ENCODE measurements at regions not wholly inside any gene's neighbourhood (a gene's known extent, or its start where the extent isn't known, plus 50 kb on each side); places are given as distances from the start of the nearest gene placed in this dataset.
"Not testable (repeated sequence)": the region's sequence is repeated elsewhere in the genome, so short reads cannot be mapped to it uniquely, and the experiment has no call there.

- no peak overlapping the region for H3K4me3 ChIP-seq
- ATAC-seq (ENCODE audit: insufficient read depth, low FRiP score) = no peak
- H3K36me3 ChIP-seq (ENCODE audit: control insufficient read depth in 4 of 4, insufficient read depth in 4 of 4, low read length in 4 of 4) = no peaks in the 10 kb centered on the region
- H3K9ac ChIP-seq (ENCODE audit: insufficient read depth in 1 of 2, low read length in 2 of 2) = no peak overlapping the region
- H3K4me1 ChIP-seq (ENCODE audit: control insufficient read depth in 5 of 5, insufficient read depth in 5 of 5, low read length in 5 of 5) = peaks cover 0 to 30% (median 0%) of the 10 kb centered on the region in 5 donors
- TF ChIP-seq CTCF (IDR thresholded peaks at IDR 0.05; ENCODE audit: control extremely low read depth, extremely low read depth) = no peak
- H3K27me3 ChIP-seq (ENCODE audit: control insufficient read depth in 3 of 3, insufficient read depth in 3 of 3, low read length in 2 of 3) = no peaks in the 10 kb centered on the region
- peaks cover 0 to 6% (median 0%) of the 10 kb centered on the region in 4 donors for H3K9me3 ChIP-seq (ENCODE audit: control insufficient read depth in 4 of 4, insufficient read depth in 3 of 4, low read length in 3 of 4)
- WGBS, 2 donors = 60 to 64% methylated on average over 1 of the region's 1 CpG
- DNase-seq = no peak
- no peak overlapping the region for H3K27ac ChIP-seq (ENCODE audit: low read depth in 1 of 2, low read length in 1 of 2)
Observed at GRCh38 chr3:3355442-3355841, 176.0 kb upstream of the CRBN start.

- peaks cover 0 to 6% (median 1%) of the 10 kb centered on the region in 4 donors for H3K9me3 ChIP-seq (ENCODE audit: control insufficient read depth in 4 of 4, insufficient read depth in 3 of 4, low read length in 3 of 4)
- H3K27me3 ChIP-seq (ENCODE audit: control insufficient read depth in 3 of 3, insufficient read depth in 3 of 3, low read length in 2 of 3) = no peaks in the 10 kb centered on the region
- ATAC-seq (ENCODE audit: insufficient read depth, low FRiP score) (no peak), DNase-seq (no peak)
- 86 to 89% methylated on average over 1 of the region's 1 CpG for WGBS, 2 donors
- no peak overlapping the region for H3K9ac ChIP-seq (ENCODE audit: insufficient read depth in 1 of 2, low read length in 2 of 2)
- H3K4me3 ChIP-seq = no peak overlapping the region
- no peak overlapping the region for H3K27ac ChIP-seq (ENCODE audit: low read depth in 1 of 2, low read length in 1 of 2)
- H3K36me3 ChIP-seq (ENCODE audit: control insufficient read depth in 4 of 4, insufficient read depth in 4 of 4, low read length in 4 of 4) = no peaks in the 10 kb centered on the region
- no peak for TF ChIP-seq CTCF (IDR thresholded peaks at IDR 0.05; ENCODE audit: control extremely low read depth, extremely low read depth)
- peaks cover 0 to 24% (median 0%) of the 10 kb centered on the region in 5 donors for H3K4me1 ChIP-seq (ENCODE audit: control insufficient read depth in 5 of 5, insufficient read depth in 5 of 5, low read length in 5 of 5)
Observed at GRCh38 chr3:3353153-3353552, 173.7 kb upstream of the CRBN start.

- Histone ChIP-seq H3K36me3 (ENCODE audit: control insufficient read depth in 4 of 4, insufficient read depth in 4 of 4, low read length in 4 of 4) (no peaks in the 10 kb centered on the region), H3K9me3 (ENCODE audit: control insufficient read depth in 4 of 4, insufficient read depth in 3 of 4, low read length in 3 of 4) (peaks cover 0 to 6% (median 1%) of the 10 kb centered on the region in 4 donors), H3K27me3 (ENCODE audit: control insufficient read depth in 3 of 3, insufficient read depth in 3 of 3, low read length in 2 of 3) (no peaks in the 10 kb centered on the region), H3K9ac (ENCODE audit: insufficient read depth in 1 of 2, low read length in 2 of 2) (no peak overlapping the region), H3K4me3 (no peak overlapping the region), H3K4me1 (ENCODE audit: control insufficient read depth in 5 of 5, insufficient read depth in 5 of 5, low read length in 5 of 5) (peaks cover 0 to 17% (median 0%) of the 10 kb centered on the region in 5 donors), H3K27ac (ENCODE audit: low read depth in 1 of 2, low read length in 1 of 2) (no peak overlapping the region)
- no peak for TF ChIP-seq CTCF (IDR thresholded peaks at IDR 0.05; ENCODE audit: control extremely low read depth, extremely low read depth)
- WGBS, 2 donors = 71 to 92% methylated on average over 3 of the region's 3 CpGs
- peak in 2 of 3 donors; percentile 62 to 65 for DNase-seq
- no peak for ATAC-seq (ENCODE audit: insufficient read depth, low FRiP score)
Observed at GRCh38 chr3:3351226-3351625, 171.7 kb upstream of the CRBN start.

GRCh38 chr3:3347056-3347455 is 167.6 kb upstream of the CRBN start:
- not testable (repeated sequence) for DNase-seq; H3K36me3 ChIP-seq (ENCODE audit: control insufficient read depth in 4 of 4, insufficient read depth in 4 of 4, low read length in 4 of 4); H3K4me3 ChIP-seq; H3K9ac ChIP-seq (ENCODE audit: insufficient read depth in 1 of 2, low read length in 2 of 2); H3K27me3 ChIP-seq (ENCODE audit: control insufficient read depth in 3 of 3, insufficient read depth in 3 of 3, low read length in 2 of 3); H3K9me3 ChIP-seq (ENCODE audit: control insufficient read depth in 4 of 4, insufficient read depth in 3 of 4, low read length in 3 of 4); H3K27ac ChIP-seq (ENCODE audit: low read depth in 1 of 2, low read length in 1 of 2); ATAC-seq (ENCODE audit: insufficient read depth, low FRiP score)
- peaks cover 0 to 13% (median 0%) of the 10 kb centered on the region in 5 donors for H3K4me1 ChIP-seq (ENCODE audit: control insufficient read depth in 5 of 5, insufficient read depth in 5 of 5, low read length in 5 of 5)
- WGBS, 2 donors = 79 to 82% methylated on average over 2 of the region's 2 CpGs

Data from lung (tissue), 11 donors.